ENCODE measurements at regions not wholly inside any gene's neighbourhood (a gene's known extent, or its start where the extent isn't known, plus 50 kb on each side); places are given as distances from the start of the nearest gene placed in this dataset.
A peak's percentile ranks its signal among the peaks of the same experiment; 100 is the strongest.
"Not testable (repeated sequence)": the region's sequence is repeated elsewhere in the genome, so short reads cannot be mapped to it uniquely, and the experiment has no call there.

- Histone ChIP-seq H3K36me3 (no peaks in the 10 kb centered on the region), H3K27ac (no peak overlapping the region), H3K9me3 (no peaks in the 10 kb centered on the region), H3K4me1 (no peaks in the 10 kb centered on the region), H3K27me3 (no peaks in the 10 kb centered on the region), H3K4me3 (no peak overlapping the region)
- no peak for TF ChIP-seq CTCF (IDR thresholded peaks at IDR 0.05)
- intact Hi-C loops (cut with DNase I; ENCODE audit: low total_unique reads) = no loop called here
- no peak for DNase-seq
These were observed 189.6 kb upstream of the PTGFR start for GRCh38 chr1:78301141-78301540.

- DNase-seq = peak in 1 of 2 donors; percentile 70
- intact Hi-C loops (cut with DNase I; ENCODE audit: low total_unique reads) = no loop called here
- no peak overlapping the region for H3K4me3 ChIP-seq
- no peaks in the 10 kb centered on the region for H3K36me3 ChIP-seq
- TF ChIP-seq CTCF (IDR thresholded peaks at IDR 0.05) = no peak
- H3K27me3 ChIP-seq = no peaks in the 10 kb centered on the region
- H3K9me3 ChIP-seq = no peaks in the 10 kb centered on the region
- H3K27ac ChIP-seq = no peak overlapping the region
- no peaks in the 10 kb centered on the region for H3K4me1 ChIP-seq
These were observed 187.2 kb upstream of the PTGFR start for GRCh38 chr1:78303620-78304019.

- no peak for DNase-seq
- Histone ChIP-seq H3K27me3 (no peaks in the 10 kb centered on the region), H3K4me1 (no peaks in the 10 kb centered on the region), H3K4me3 (no peak overlapping the region), H3K9me3 (no peaks in the 10 kb centered on the region), H3K36me3 (no peaks in the 10 kb centered on the region), H3K27ac (no peak overlapping the region)
- intact Hi-C loops (cut with DNase I; ENCODE audit: low total_unique reads) = no loop called here
- no peak for TF ChIP-seq CTCF (IDR thresholded peaks at IDR 0.05)
These were observed 186.4 kb upstream of the PTGFR start for GRCh38 chr1:78304341-78304740.

GRCh38 chr1:78304761-78305160 is 186.0 kb upstream of the PTGFR start:
- no peak overlapping the region for H3K4me3 ChIP-seq

GRCh38 chr1:78310261-78310660 is 180.5 kb upstream of the PTGFR start:
- DNase-seq; H3K9me3 ChIP-seq; intact Hi-C loops (cut with DNase I; ENCODE audit: low total_unique reads); H3K27ac ChIP-seq; H3K4me3 ChIP-seq; H3K27me3 ChIP-seq; H3K36me3 ChIP-seq; H3K4me1 ChIP-seq: not testable (repeated sequence)

More at GRCh38 chr1:78304761-78305160, 186.0 kb upstream of the PTGFR start:
- no peak for TF ChIP-seq CTCF (IDR thresholded peaks at IDR 0.05)
- H3K36me3 ChIP-seq = no peaks in the 10 kb centered on the region
- no peak overlapping the region for H3K27ac ChIP-seq
- intact Hi-C loops (cut with DNase I; ENCODE audit: low total_unique reads) = no loop called here
- no peak for DNase-seq
- H3K9me3 ChIP-seq = no peaks in the 10 kb centered on the region
- H3K4me1 ChIP-seq = no peaks in the 10 kb centered on the region
- no peaks in the 10 kb centered on the region for H3K27me3 ChIP-seq

- DNase-seq = no peak
- Histone ChIP-seq H3K4me3 (no peak overlapping the region), H3K27ac (no peak overlapping the region), H3K9me3 (peaks cover 0 to 3% (median 0%) of the 10 kb centered on the region in 3 donors), H3K36me3 (no peaks in the 10 kb centered on the region), H3K4me1 (no peaks in the 10 kb centered on the region), H3K27me3 (no peaks in the 10 kb centered on the region)
- intact Hi-C loops (cut with DNase I; ENCODE audit: low total_unique reads) = no loop called here
- TF ChIP-seq CTCF (IDR thresholded peaks at IDR 0.05) = no peak
These were observed 172.8 kb upstream of the PTGFR start for GRCh38 chr1:78318011-78318410.
